ENCODE measurements at regions not wholly inside any gene's neighbourhood (a gene's known extent, or its start where the extent isn't known, plus 50 kb on each side); places are given as distances from the start of the nearest gene placed in this dataset.

- no peak for TF ChIP-seq CTCF (IDR thresholded peaks at IDR 0.05; ENCODE audit: unreplicated experiment in 3 of 3)
- peaks cover 7% of the 10 kb centered on the region for H3K4me1 Mint-ChIP-seq
- no peak overlapping the region for H3K4me3 Mint-ChIP-seq
- no peaks in the 10 kb centered on the region for H3K27me3 Mint-ChIP-seq (ENCODE audit: low read depth)
- H3K27ac Mint-ChIP-seq = no peak overlapping the region
- H3K9me3 Mint-ChIP-seq = no peaks in the 10 kb centered on the region
- no peaks in the 10 kb centered on the region for H3K36me3 Mint-ChIP-seq (ENCODE audit: low read depth)
Measured at GRCh38 chr6:121499666-121500065, 64.2 kb downstream of the GJA1 start.

DNA sequence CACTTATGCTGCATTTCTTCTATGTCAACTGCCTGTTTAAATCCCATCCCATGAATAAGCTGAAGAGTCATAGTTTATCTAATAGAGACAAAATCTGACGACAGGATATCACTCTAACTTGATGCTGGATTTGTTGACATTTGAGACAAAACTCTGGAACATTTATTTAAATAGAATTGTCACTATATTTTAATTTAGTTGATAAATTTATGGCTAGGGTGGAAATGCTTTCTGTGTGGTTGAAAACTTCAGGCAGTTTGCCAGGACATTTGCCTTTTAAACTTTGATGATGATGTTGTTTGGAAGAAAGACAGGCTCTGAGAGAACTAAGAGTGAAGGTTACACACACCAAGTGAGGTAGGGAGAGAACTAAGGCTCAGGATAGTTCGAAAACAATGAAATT lies 68.1 kb downstream of the GJA1 start:
- no peaks in the 10 kb centered on the region for H3K36me3 Mint-ChIP-seq (ENCODE audit: low read depth)
- no peaks in the 10 kb centered on the region for H3K27me3 Mint-ChIP-seq (ENCODE audit: low read depth)
- peak overlapping the region in 1 of 3 experiments; percentile 14 for H3K27ac Mint-ChIP-seq
- no peak for TF ChIP-seq CTCF (IDR thresholded peaks at IDR 0.05; ENCODE audit: unreplicated experiment in 3 of 3)
- no peak overlapping the region for H3K4me3 Mint-ChIP-seq
- H3K4me1 Mint-ChIP-seq = peaks cover 7% of the 10 kb centered on the region
- no peaks in the 10 kb centered on the region for H3K9me3 Mint-ChIP-seq

- no peak for TF ChIP-seq CTCF (IDR thresholded peaks at IDR 0.05; ENCODE audit: unreplicated experiment in 3 of 3)
- Mint-ChIP-seq H3K27ac (peak overlapping the region; percentile 25 to 41 (median 40)), H3K4me3 (no peak overlapping the region), H3K36me3 (ENCODE audit: low read depth) (no peaks in the 10 kb centered on the region), H3K9me3 (no peaks in the 10 kb centered on the region), H3K4me1 (peaks cover 7% of the 10 kb centered on the region), H3K27me3 (ENCODE audit: low read depth) (no peaks in the 10 kb centered on the region)
Measured at GRCh38 chr6:121504227-121504626, 68.8 kb downstream of the GJA1 start.

GRCh38 chr6:121505284-121505683 lies 69.8 kb downstream of the GJA1 start:
- Mint-ChIP-seq H3K4me1 (peaks cover 7% of the 10 kb centered on the region), H3K36me3 (ENCODE audit: low read depth) (no peaks in the 10 kb centered on the region), H3K27me3 (ENCODE audit: low read depth) (no peaks in the 10 kb centered on the region), H3K4me3 (no peak overlapping the region), H3K27ac (no peak overlapping the region), H3K9me3 (no peaks in the 10 kb centered on the region)
- no peak for TF ChIP-seq CTCF (IDR thresholded peaks at IDR 0.05; ENCODE audit: unreplicated experiment in 3 of 3)

DNA sequence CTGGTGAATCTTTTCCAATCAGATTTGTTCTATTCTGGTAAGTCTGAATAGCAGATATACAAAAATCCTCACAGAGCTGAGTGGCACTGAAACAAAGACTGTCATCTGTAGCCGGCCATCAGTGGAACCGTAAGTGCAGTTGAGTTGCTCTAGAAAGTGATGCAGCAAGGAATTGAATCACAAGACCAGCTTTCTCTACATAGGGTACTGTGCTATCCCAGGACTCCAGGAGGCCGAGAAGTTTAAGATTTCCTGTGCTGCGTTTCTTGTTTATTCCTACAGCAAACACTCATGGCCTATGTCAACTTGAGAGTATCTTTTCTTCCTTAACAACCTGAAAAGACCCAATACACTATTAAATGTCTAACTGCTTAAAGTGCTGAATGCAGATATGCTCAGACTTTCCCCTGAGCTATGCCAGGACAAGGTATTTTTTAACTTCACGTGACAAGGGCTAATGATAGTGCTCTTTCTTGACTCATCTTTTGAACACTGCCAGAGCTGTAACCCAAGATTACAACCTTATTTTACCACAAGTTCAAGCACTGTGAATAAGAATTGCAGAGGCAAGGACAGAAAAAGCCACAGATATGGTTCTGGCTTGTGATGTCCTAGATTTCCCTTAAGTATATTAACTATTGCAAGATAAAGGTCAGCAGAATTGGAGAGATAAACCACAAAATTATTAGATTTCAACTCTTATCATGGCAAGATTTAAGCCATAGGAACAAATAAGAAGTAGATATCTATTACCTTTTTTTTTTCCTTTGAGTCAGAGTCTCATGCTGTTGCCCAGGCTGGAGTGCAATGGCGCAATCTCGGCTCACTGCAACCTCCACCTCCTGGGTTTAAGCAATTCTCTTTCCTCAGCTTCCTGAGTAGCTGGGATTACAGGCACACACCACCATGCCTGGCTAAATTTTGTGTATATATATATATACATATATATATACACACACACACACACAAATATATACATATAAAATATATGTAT lies 71.6 kb downstream of the GJA1 start:
- H3K9me3 Mint-ChIP-seq = no peaks in the 10 kb centered on the region
- H3K36me3 Mint-ChIP-seq (ENCODE audit: low read depth) = no peaks in the 10 kb centered on the region
- no peak overlapping the region for H3K4me3 Mint-ChIP-seq
- no peaks in the 10 kb centered on the region for H3K27me3 Mint-ChIP-seq (ENCODE audit: low read depth)
- H3K27ac Mint-ChIP-seq = no peak overlapping the region
- no peak for TF ChIP-seq CTCF (IDR thresholded peaks at IDR 0.05; ENCODE audit: unreplicated experiment in 3 of 3)
- H3K4me1 Mint-ChIP-seq = peaks cover 7% of the 10 kb centered on the region

Data from nephron (organoid).